Heart left ventricle (tissue), 13 donors: ENCODE measurements at regions not wholly inside any gene's neighbourhood (a gene's known extent, or its start where the extent isn't known, plus 50 kb on each side); places are given as distances from the start of the nearest gene placed in this dataset.

Source experiments
- CTCF ChIP-seq, 12 donors: fragments of 200-600 bp; sonication (generic) in 4 of 12; IDR thresholded peaks; one replicate each; pipeline versions ENCODE4 v1.5.0 to v1.8.0; 2018 to 2022; ENCODE audit warnings: antibody characterized with exemption in 12 of 12, mild to moderate bottlenecking in 5 of 12
- POLR2A ChIP-seq, 2 donors: fragments of 450-650 bp; IDR thresholded peaks; one replicate each; pipeline ENCODE4 v1.6.1; 2017; ENCODE audit warnings: antibody characterized with exemption in 2 of 2, mild to moderate bottlenecking in 2 of 2, moderate library complexity in 2 of 2
- donor health status: ischemic (EF 13 %, LVEDD 7.1; RV severe dilation, severe dysfunction).
- donor health status: DM: no; HTN: yes; CAD: no.
- donor health status: DM: no; HTN: no; CAD: no.
- donor health status: ischemic (EF 25% LVEDD 6.9; RV normal size, moderate dysfunction).
- donor health status: ischemic (EF 25% LVEDD 5.7; RV mildly dilated, moderate dysfunction).
- donor health status: ischemic (EF 35%, LVEDD 5.7; RV mildly dilated, moderate dysfunction).
- donor health status: nonischemic (EF 11% LVEDD 7.7; RV severe dilation, severe dysfunction).
- donor health status: DM: yes; HTN: yes; CAD: no.
- donor health status: PGD.
- donor health status: ischemic (EF 29% LVEDD 5.4; RV normal size, mild dysfunction).
- donor health status: nonischemic (EF 23%, LVEDD 6.1; RV moderate dilation, normal function).

GRCh38 chrX:45518552-45518951, 317.9 kb upstream of the DIPK2B start:
- TF ChIP-seq POLR2A (IDR thresholded peaks at IDR 0.05) (no peak), CTCF (IDR thresholded peaks at IDR 0.05) (no peak)
